K562 (cell line): ENCODE measurements at regions not wholly inside any gene's neighbourhood (a gene's known extent, or its start where the extent isn't known, plus 50 kb on each side); places are given as distances from the start of the nearest gene placed in this dataset.

Experiments used
- ATAC-seq: fragments of 200-7000 bp; cut with Tn5 transposase; 3 replicates; pipeline ENCODE4 v1.9.1; 2020; ENCODE audit warnings: moderate library complexity
- BruUV-seq: library from RNA; stranded (reverse); fragments of 400-500 nt; replicated peaks from 2 replicates; lab custom pipeline; 2021; lab: Mats Ljungman, UMichigan
- CTCF ChIA-PET: fragments of 300-600 bp; formaldehyde crosslinking; extraction: SDS; loops from one replicate; lab custom pipeline; 2021; ENCODE audit warnings: low intra/inter-chr PET ratio; lab: Yijun Ruan, JAX
- POLR2A ChIA-PET: fragments of 300-600, 350-650 bp; sonication (Branson Sonifier 250); formaldehyde crosslinking; extraction: SDS; loops from one replicate; lab custom pipeline; 2021; ENCODE audit warnings: antibody characterized with exemption, inconsistent platforms; lab: Yijun Ruan, JAX
- DNase-seq, 4 experiments: peaks; one replicate each; pipeline versions ENCODE4 v3.0.0 to v3.0.0-alpha.2; 2011 to 2018; ENCODE audit warnings: low spot score in 3 of 4, mixed read lengths in 3 of 4; ENCODE audit errors: extremely low read depth in 1 of 4
- FAIRE-seq: peaks from 2 replicates; lab custom pipeline; 2011; peaks lifted over from hg19 to GRCh38; lab: Jason Lieb, UNC
- H2AFZ ChIP-seq: 2 replicates; pipeline ENCODE4 v1.6.0; 2011; ENCODE audit warnings: low read depth, low read length, control low read depth, inconsistent platforms
- H3K27ac ChIP-seq: fragments of 200-600 bp; 3 replicates; pipeline ENCODE4 v1.8.0; 2011; ENCODE audit warnings: low read depth, mild to moderate bottlenecking, control low read depth, inconsistent platforms, low read length, moderate library complexity, mixed read lengths; ENCODE audit errors: extremely low read depth
- H3K27me3 ChIP-seq, 2 experiments: fragments of 300-600 bp in 1 of 2; 2 replicates in 1 of 2; 3 replicates in 1 of 2; pipeline versions ENCODE4 v1.6.0 to v1.8.0; 2011; ENCODE audit warnings: inconsistent platforms in 2 of 2, low read length in 2 of 2, mild to moderate bottlenecking in 1 of 2, mixed read lengths in 1 of 2, moderate library complexity in 1 of 2; ENCODE audit not compliant: control insufficient read depth in 2 of 2, insufficient read depth in 2 of 2
- H3K36me3 ChIP-seq: fragments of 300-600 bp; 3 replicates; pipeline ENCODE4 v1.8.0; 2011; ENCODE audit warnings: mild to moderate bottlenecking, low read length, inconsistent platforms; ENCODE audit not compliant: control insufficient read depth, insufficient read depth
- H3K4me1 ChIP-seq, 2 experiments: fragments of 200-600 bp in 1 of 2; replicated peaks in 1 of 2; 2 replicates in 1 of 2; 3 replicates in 1 of 2; pipeline versions ENCODE4 v1.5.1 to v1.8.0; 2011; ENCODE audit warnings: inconsistent platforms in 2 of 2, low read length in 2 of 2, mild to moderate bottlenecking in 1 of 2, mixed read lengths in 1 of 2, moderate library complexity in 1 of 2; ENCODE audit not compliant: control insufficient read depth in 2 of 2, insufficient read depth in 2 of 2
- H3K4me2 ChIP-seq: 2 replicates; pipeline ENCODE4 v1.6.1; 2011; ENCODE audit warnings: low read length, control low read depth, inconsistent platforms, mixed read lengths; ENCODE audit not compliant: insufficient read depth
- H3K4me3 ChIP-seq: fragments of 200-600 bp; sonication (generic), shearing (Covaris generic); 2 replicates; pipeline ENCODE4 v1.5.1; 2016; ENCODE audit warnings: control low read depth, inconsistent platforms
- H3K79me2 ChIP-seq: fragments of 200-600 bp; 3 replicates; pipeline ENCODE4 v1.8.0; 2011; ENCODE audit warnings: low read length, inconsistent platforms; ENCODE audit not compliant: control insufficient read depth, insufficient read depth
- H3K9ac ChIP-seq, 2 experiments: 2 replicates each; pipeline versions ENCODE4 v1.6.0 to v1.6.1; 2011; ENCODE audit warnings: low read depth in 2 of 2, low read length in 2 of 2, control low read depth in 1 of 2, inconsistent platforms in 1 of 2, mild to moderate bottlenecking in 1 of 2, mixed read lengths in 1 of 2; ENCODE audit not compliant: insufficient read depth in 1 of 2
- H3K9me1 ChIP-seq: one replicate; pipeline ENCODE4 v1.6.0; 2011; ENCODE audit warnings: inconsistent platforms, mild to moderate bottlenecking, low read length, moderate library complexity; ENCODE audit not compliant: control insufficient read depth, insufficient read depth
- H3K9me3 ChIP-seq: replicated peaks from 2 replicates; pipeline ENCODE4 v1.5.1; 2011; ENCODE audit warnings: low read depth, low read length, inconsistent platforms; ENCODE audit not compliant: control insufficient read depth, insufficient read depth
- H4K20me1 ChIP-seq: replicated peaks from 2 replicates; pipeline ENCODE4 v1.6.1; 2011; ENCODE audit warnings: low read length, inconsistent platforms, mixed read lengths; ENCODE audit not compliant: control insufficient read depth, insufficient read depth
- ATF2 ChIP-seq: sonication (generic); formaldehyde crosslinking; IDR thresholded peaks from 2 replicates; pipeline ENCODE4 v1.8.1; 2022; ENCODE audit warnings: missing genetic modification reagents
- CTBP1 ChIP-seq: fragments of 450-650 bp; IDR thresholded peaks from 2 replicates; pipeline ENCODE4 v1.6.1; 2016; ENCODE audit warnings: borderline replicate concordance
- GABPA ChIP-seq: fragments of 200-800 bp; sonication (Bioruptor generic); conservative IDR thresholded peaks from 2 replicates; pipeline ENCODE4 v1.6.1; 2016; ENCODE audit warnings: low read depth, missing genetic modification characterization, missing compliant biosample characterization
- HCFC1 ChIP-seq: IDR thresholded peaks from 2 replicates; pipeline ENCODE4 v1.6.1; 2012; ENCODE audit warnings: low read depth, low read length, improper control_type of control experiment
- MCM5 ChIP-seq: fragments of 450-650 bp; IDR thresholded peaks from 2 replicates; pipeline ENCODE4 v1.6.1; 2016; ENCODE audit warnings: low read depth
- NCOA4 ChIP-seq: fragments of 450-650 bp; IDR thresholded peaks from 2 replicates; pipeline ENCODE4 v1.6.1; 2018; ENCODE audit warnings: mild to moderate bottlenecking; ENCODE audit not compliant: partially characterized antibody
- PRMT5 ChIP-seq: sonication (generic); formaldehyde crosslinking; IDR thresholded peaks from 2 replicates; pipeline ENCODE4 v1.5.0; 2020; ENCODE audit warnings: missing genetic modification reagents
- SIX5 ChIP-seq, 2 experiments: IDR thresholded peaks; 2 replicates each; pipeline ENCODE4 v1.6.1; 2011; ENCODE audit warnings: low read length in 2 of 2, borderline replicate concordance in 1 of 2, low read depth in 1 of 2, mild to moderate bottlenecking in 1 of 2, moderate library complexity in 1 of 2; ENCODE audit not compliant: insufficient read depth in 1 of 2
- SOX6 ChIP-seq: fragments of 450-650 bp; IDR thresholded peaks from 2 replicates; pipeline ENCODE4 v1.6.1; 2014; ENCODE audit warnings: mild to moderate bottlenecking
- TSC22D4 ChIP-seq: fragments of 450-650 bp; IDR thresholded peaks from 2 replicates; pipeline ENCODE4 v1.6.1; 2016; ENCODE audit warnings: missing genetic modification characterization, missing biosample characterization, control low read depth
- XRCC3 ChIP-seq: fragments of 450-650 bp; IDR thresholded peaks from 2 replicates; pipeline ENCODE4 v1.6.1; 2017; ENCODE audit warnings: mild to moderate bottlenecking, moderate library complexity
- ZBTB34 ChIP-seq: fragments of 250-450 bp; sonication (Bioruptor Pico); IDR thresholded peaks from 2 replicates; pipeline ENCODE4 v1.8.0; 2021; ENCODE audit warnings: mild to moderate bottlenecking, moderate library complexity
- ZNF175 ChIP-seq: fragments of 200-800 bp; sonication (Bioruptor generic); IDR thresholded peaks from 2 replicates; pipeline ENCODE4 v1.6.1; 2016; ENCODE audit warnings: low read depth, mild to moderate bottlenecking, missing genetic modification characterization, missing compliant biosample characterization
- ZNF197 ChIP-seq: fragments of 200-800 bp; sonication (Bioruptor generic); IDR thresholded peaks from 2 replicates; pipeline ENCODE4 v1.6.1; 2016; ENCODE audit warnings: low read depth, missing genetic modification characterization, missing compliant biosample characterization
- ZNF444 ChIP-seq: fragments of 250-450 bp; sonication (Bioruptor Pico); IDR thresholded peaks from 2 replicates; pipeline ENCODE4 v1.4.0; 2020; ENCODE audit warnings: mild to moderate bottlenecking, moderate library complexity
- ZNF639 ChIP-seq, 2 experiments: fragments of 200-800 bp in 1 of 2; sonication (Bioruptor generic) in 1 of 2; sonication (generic) in 1 of 2; formaldehyde crosslinking in 1 of 2; IDR thresholded peaks in 1 of 2; conservative IDR thresholded peaks in 1 of 2; 2 replicates each; pipeline versions ENCODE4 v1.5.0 to v1.6.1; 2016 to 2020; ENCODE audit warnings: missing compliant biosample characterization in 1 of 2, missing genetic modification characterization in 1 of 2, missing genetic modification reagents in 1 of 2
- ZNF655 ChIP-seq: fragments of 250-450 bp; sonication (Bioruptor Pico); IDR thresholded peaks from 2 replicates; pipeline ENCODE4 v1.5.0; 2021
- WGBS: fragments of 100-300 bp; shearing (Covaris generic); methylation state at CpG from one replicate; pipeline ENCODE4 v1.1.6; 2016; ENCODE audit warnings: low coverage, mixed read lengths; ENCODE audit not compliant: insufficient coverage; ENCODE audit errors: missing lambda C conversion rate; 5-methylcytosine and 5-hydroxymethylcytosine counted together
- in situ Hi-C: fragments of 300-500 bp; cut with MboI; formaldehyde crosslinking; loops from 4 replicates; pipeline ENCODE4 v1.15.0; 2018; ENCODE audit warnings: inconsistent platforms, mixed read lengths
- intact Hi-C: fragments of 100-400 bp; cut with micrococcal nuclease; formaldehyde crosslinking; loops from 2 replicates; pipeline ENCODE4 v1.14.2; 2022

GRCh38 chr5:171675511-171675910, 110.1 kb upstream of the SMIM23 start:
- ChIA-PET POLR2A (no interaction called here), CTCF (no interaction called here)
- no peak overlapping the region for H3K27ac ChIP-seq
- H3K4me2 ChIP-seq, result no peak overlapping the region
- no peaks in the 10 kb centered on the region for H3K79me2 ChIP-seq
- no peak overlapping the region for H3K4me3 ChIP-seq
- no peak for DNase-seq
- no peak overlapping the region for H3K9ac ChIP-seq
- H3K36me3 ChIP-seq, result no peaks in the 10 kb centered on the region
- intact Hi-C loops (no loop called here), in situ Hi-C loops (no loop called here)
- no TSS peak for BruUV-seq
- H3K9me1 ChIP-seq, result no peaks in the 10 kb centered on the region
- peaks cover 0 to 7% of the 10 kb centered on the region in 2 experiments; a peak in 3 of 5 replicates for H3K27me3 ChIP-seq
- H3K9me3 ChIP-seq, result no peaks in the 10 kb centered on the region
- ATAC-seq, result no peak
- H4K20me1 ChIP-seq, result no peaks in the 10 kb centered on the region; the same call in 1 of the 2 replicates
- FAIRE-seq, result no peak
- H3K4me1 ChIP-seq, result no peaks in the 10 kb centered on the region
- H2AFZ ChIP-seq, result no peak overlapping the region
- WGBS, result 4% methylated on average over 2 of the region's 2 CpGs
- no peak for TF ChIP-seq ATF2 (CRISPR knock-in tag)
- no peak for TF ChIP-seq ZNF197 (CRISPR knock-in tag)
- TF ChIP-seq ZNF639 (CRISPR knock-in tag; conservative IDR thresholded peaks at IDR 0.05 in 1 of 2, IDR thresholded peaks at IDR 0.05 in 1 of 2), result no peak
- TF ChIP-seq SOX6, result no peak
- no peak for TF ChIP-seq HCFC1
- no peak for TF ChIP-seq PRMT5 (CRISPR knock-in tag)
- TF ChIP-seq ZBTB34 (CRISPR knock-in tag), result no peak
- no peak for TF ChIP-seq CTBP1
- no peak for TF ChIP-seq ZNF655
- no peak for TF ChIP-seq ZNF444
- no peak for TF ChIP-seq MCM5
- TF ChIP-seq XRCC3, result no peak
- no peak for TF ChIP-seq NCOA4
- TF ChIP-seq ZNF175, result no peak
- TF ChIP-seq GABPA, result no peak
- no peak for TF ChIP-seq TSC22D4
- TF ChIP-seq SIX5 (IDR thresholded peaks at IDR 0.05; ENCODE audit: borderline replicate concordance in 1 of 2, insufficient read depth in 1 of 2, low read depth in 1 of 2, low read length in 2 of 2), result no peak
